MM.1S (cell line): ENCODE measurements at regions not wholly inside any gene's neighbourhood (a gene's known extent, or its start where the extent isn't known, plus 50 kb on each side); places are given as distances from the start of the nearest gene placed in this dataset.

Source experiments
- DNase-seq: peaks from one replicate; pipeline ENCODE4 v3.0.0-alpha.2; 2015
- H2AFZ ChIP-seq: fragments of 300-600 bp; sonication (generic); 2 replicates; pipeline ENCODE4 v1.6.0; 2016; ENCODE audit warnings: antibody characterized with exemption, low read length
- H3F3A ChIP-seq: fragments of 300-600 bp; sonication (generic); 2 replicates; pipeline ENCODE4 v1.6.1; 2016; ENCODE audit warnings: mild to moderate bottlenecking, antibody characterized with exemption, low read length, moderate library complexity, mixed read lengths; ENCODE audit not compliant: insufficient read depth
- H3K27ac ChIP-seq: fragments of 300-600 bp; sonication (generic); 2 replicates; pipeline ENCODE4 v1.5.1; 2016; ENCODE audit warnings: mild to moderate bottlenecking, low read length
- H3K27me3 ChIP-seq: fragments of 300-600 bp; sonication (generic); replicated peaks from 2 replicates; pipeline ENCODE4 v1.6.0; 2016; ENCODE audit warnings: low read length; ENCODE audit not compliant: insufficient read depth
- H3K36me3 ChIP-seq: fragments of 300-600 bp; sonication (generic); replicated peaks from 2 replicates; pipeline ENCODE4 v1.6.1; 2016; ENCODE audit warnings: mild to moderate bottlenecking, low read length, mixed read lengths; ENCODE audit not compliant: insufficient read depth
- H3K4me1 ChIP-seq: fragments of 300-600 bp; sonication (generic); 2 replicates; pipeline ENCODE4 v1.6.1; 2016; ENCODE audit warnings: low read length, mixed read lengths
- H3K4me2 ChIP-seq: fragments of 300-600 bp; sonication (generic); 2 replicates; pipeline ENCODE4 v1.6.0; 2016; ENCODE audit warnings: low read depth, low read length
- H3K4me3 ChIP-seq: fragments of 300-600 bp; sonication (generic); 2 replicates; pipeline ENCODE4 v1.5.1; 2016; ENCODE audit warnings: low read length, mixed read lengths
- H3K79me2 ChIP-seq: fragments of 300-600 bp; sonication (generic); 2 replicates; pipeline ENCODE4 v1.6.1; 2016; ENCODE audit warnings: mixed run types, low read length, mixed read lengths
- H3K9ac ChIP-seq: fragments of 300-600 bp; sonication (generic); 2 replicates; pipeline ENCODE4 v1.6.1; 2016; ENCODE audit warnings: low read length, mixed read lengths
- H3K9me2 ChIP-seq: fragments of 300-600 bp; sonication (generic); replicated peaks from 2 replicates; pipeline ENCODE4 v1.6.1; 2016; ENCODE audit warnings: mild to moderate bottlenecking, low read length, mixed read lengths; ENCODE audit not compliant: insufficient read depth
- H3K9me3 ChIP-seq: fragments of 300-600 bp; sonication (generic); replicated peaks from 2 replicates; pipeline ENCODE4 v1.6.1; 2016; ENCODE audit warnings: mild to moderate bottlenecking, low read length, mixed read lengths; ENCODE audit not compliant: insufficient read depth
- H4K20me1 ChIP-seq: fragments of 300-600 bp; sonication (generic); 2 replicates; pipeline ENCODE4 v1.6.1; 2016; ENCODE audit warnings: mild to moderate bottlenecking, low read length, moderate library complexity, mixed read lengths; ENCODE audit not compliant: insufficient read depth
- EZH2 ChIP-seq: fragments of 300-600 bp; sonication (generic); optimal IDR thresholded peaks from 2 replicates; pipeline ENCODE3; 2017; ENCODE audit warnings: low read depth, mild to moderate bottlenecking, antibody characterized with exemption, low read length, mixed read lengths
- EZH2phosphoT487 ChIP-seq: fragments of 300-600 bp; sonication (generic); IDR thresholded peaks from 2 replicates; pipeline ENCODE4 v1.6.1; 2018; ENCODE audit warnings: antibody characterized with exemption, low read length
- TF ChIP-seq, protein P1 (sequence below): fragments of 300-600 bp; sonication (generic); IDR thresholded peaks from 2 replicates; pipeline ENCODE4 v1.5.1; 2016; ENCODE audit warnings: antibody characterized with exemption, low read length, mixed read lengths

DNA sequence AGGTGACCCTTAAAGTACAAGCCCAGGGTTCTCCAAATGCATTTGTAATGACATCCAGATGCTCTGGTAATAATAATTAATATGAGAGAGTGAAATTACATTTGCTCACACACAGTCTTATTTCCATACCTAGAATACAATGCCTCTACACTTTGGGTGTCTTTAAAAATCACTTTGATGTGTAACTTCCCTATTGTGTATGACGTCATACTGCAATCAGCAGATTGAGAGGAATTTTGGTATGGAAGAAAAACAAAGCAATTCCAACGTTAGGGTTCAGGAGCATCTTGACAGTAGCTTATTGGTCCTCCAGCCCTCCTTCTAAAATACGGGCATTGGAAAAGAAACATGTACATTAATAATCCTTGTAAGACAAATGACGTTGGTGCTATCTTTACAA, 670.6 kb upstream of the ZNF385D start:
- Histone ChIP-seq H3K4me2 (no peak overlapping the region), H4K20me1 (no peaks in the 10 kb centered on the region), H3K36me3 (no peaks in the 10 kb centered on the region), H3K4me1 (no peaks in the 10 kb centered on the region), H3K9me2 (no peaks in the 10 kb centered on the region), H2AFZ (no peak overlapping the region), H3K79me2 (no peaks in the 10 kb centered on the region), H3K4me3 (no peak overlapping the region), H3F3A (no peaks in the 10 kb centered on the region), H3K9me3 (no peaks in the 10 kb centered on the region), H3K27ac (no peak overlapping the region), H3K27me3 (no peaks in the 10 kb centered on the region), H3K9ac (no peak overlapping the region)
- no peak for DNase-seq
- TF ChIP-seq EZH2: no peak
- no peak for TF ChIP-seq EZH2phosphoT487
- TF ChIP-seq, protein P1, sequence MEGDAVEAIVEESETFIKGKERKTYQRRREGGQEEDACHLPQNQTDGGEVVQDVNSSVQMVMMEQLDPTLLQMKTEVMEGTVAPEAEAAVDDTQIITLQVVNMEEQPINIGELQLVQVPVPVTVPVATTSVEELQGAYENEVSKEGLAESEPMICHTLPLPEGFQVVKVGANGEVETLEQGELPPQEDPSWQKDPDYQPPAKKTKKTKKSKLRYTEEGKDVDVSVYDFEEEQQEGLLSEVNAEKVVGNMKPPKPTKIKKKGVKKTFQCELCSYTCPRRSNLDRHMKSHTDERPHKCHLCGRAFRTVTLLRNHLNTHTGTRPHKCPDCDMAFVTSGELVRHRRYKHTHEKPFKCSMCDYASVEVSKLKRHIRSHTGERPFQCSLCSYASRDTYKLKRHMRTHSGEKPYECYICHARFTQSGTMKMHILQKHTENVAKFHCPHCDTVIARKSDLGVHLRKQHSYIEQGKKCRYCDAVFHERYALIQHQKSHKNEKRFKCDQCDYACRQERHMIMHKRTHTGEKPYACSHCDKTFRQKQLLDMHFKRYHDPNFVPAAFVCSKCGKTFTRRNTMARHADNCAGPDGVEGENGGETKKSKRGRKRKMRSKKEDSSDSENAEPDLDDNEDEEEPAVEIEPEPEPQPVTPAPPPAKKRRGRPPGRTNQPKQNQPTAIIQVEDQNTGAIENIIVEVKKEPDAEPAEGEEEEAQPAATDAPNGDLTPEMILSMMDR: no peak

DNA sequence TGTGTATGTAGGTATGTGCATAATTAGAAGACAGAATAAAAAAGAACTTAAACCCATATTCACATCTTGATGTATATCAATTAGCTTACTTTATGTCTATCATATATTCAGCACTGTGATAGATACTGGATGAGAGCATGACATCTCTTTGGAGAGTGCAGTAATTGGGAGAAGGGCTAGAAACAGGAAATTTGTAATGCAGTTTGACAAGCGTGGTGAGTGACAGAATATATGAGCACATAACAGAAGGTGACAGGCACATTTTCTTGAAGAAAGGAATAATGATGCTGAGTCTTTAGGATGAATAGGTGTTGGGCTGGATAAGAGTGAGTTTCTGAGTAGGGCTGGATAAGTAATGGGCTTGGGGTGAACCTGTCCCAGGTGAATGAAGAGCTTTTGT, 680.3 kb upstream of the ZNF385D start:
- no peaks in the 10 kb centered on the region for H3K27me3 ChIP-seq
- H3K27ac ChIP-seq: no peak overlapping the region
- H3K9me3 ChIP-seq: no peaks in the 10 kb centered on the region
- no peaks in the 10 kb centered on the region for H4K20me1 ChIP-seq
- TF ChIP-seq, protein P1: no peak
- TF ChIP-seq EZH2phosphoT487: no peak
- TF ChIP-seq EZH2: no peak
- no peak overlapping the region for H3K4me3 ChIP-seq
- no peaks in the 10 kb centered on the region for H3F3A ChIP-seq
- H2AFZ ChIP-seq: no peak overlapping the region
- no peaks in the 10 kb centered on the region for H3K4me1 ChIP-seq
- H3K4me2 ChIP-seq: no peak overlapping the region
- no peaks in the 10 kb centered on the region for H3K9me2 ChIP-seq
- H3K79me2 ChIP-seq: no peaks in the 10 kb centered on the region
- DNase-seq: no peak
- no peaks in the 10 kb centered on the region for H3K36me3 ChIP-seq
- no peak overlapping the region for H3K9ac ChIP-seq

DNA sequence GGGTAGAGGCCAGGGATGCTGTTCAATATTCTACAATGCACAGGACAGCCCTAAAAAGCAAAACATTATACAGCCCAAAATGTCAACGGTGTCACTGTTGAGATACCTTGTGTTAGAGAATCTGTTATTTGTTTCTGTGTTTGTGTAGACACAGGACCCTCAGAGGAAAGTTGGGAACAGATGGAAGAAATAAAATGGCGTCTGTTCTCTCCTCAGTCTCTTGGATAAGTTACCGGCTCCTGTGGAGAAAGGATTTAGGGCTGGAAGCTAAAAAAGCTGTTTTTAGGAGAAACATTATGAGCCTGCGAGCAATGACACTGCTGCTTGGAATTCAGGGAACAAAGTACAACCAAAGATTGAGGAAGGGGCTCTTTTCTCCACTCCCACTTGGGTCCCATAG, 688.6 kb upstream of the ZNF385D start:
- Histone ChIP-seq H3F3A (no peaks in the 10 kb centered on the region), H3K9me3 (no peaks in the 10 kb centered on the region), H3K27ac (no peak overlapping the region), H3K27me3 (no peaks in the 10 kb centered on the region), H3K4me1 (no peaks in the 10 kb centered on the region), H3K9me2 (no peaks in the 10 kb centered on the region), H4K20me1 (no peaks in the 10 kb centered on the region), H3K4me3 (no peak overlapping the region), H2AFZ (no peak overlapping the region), H3K4me2 (no peak overlapping the region), H3K9ac (no peak overlapping the region), H3K36me3 (no peaks in the 10 kb centered on the region), H3K79me2 (no peaks in the 10 kb centered on the region)
- DNase-seq: no peak
- TF ChIP-seq EZH2phosphoT487 (no peak), EZH2 (no peak)
- TF ChIP-seq, protein P1: no peak
